Activated CD4-positive, alpha-beta T cell treated with anti-CD3 and anti-CD28 coated beads, Interleukin-2, amount 50 U/mL, for 16 hours (primary cell): ENCODE measurements at regions not wholly inside any gene's neighbourhood (a gene's known extent, or its start where the extent isn't known, plus 50 kb on each side); places are given as distances from the start of the nearest gene placed in this dataset.

Experiments
- DNase-seq: peaks from one replicate; pipeline ENCODE4 v3.0.0-alpha.2; 2020

GRCh38 chr17:70820276-70820675 lies 650.9 kb downstream of the KCNJ2 start:
- no peak for DNase-seq

GRCh38 chr17:70825321-70826125 lies 656.2 kb downstream of the KCNJ2 start:
- DNase-seq: no peak

- no peak for DNase-seq
These were observed 660.5 kb downstream of the KCNJ2 start for GRCh38 chr17:70829876-70830275.

GRCh38 chr17:70834039-70834438 lies 664.7 kb downstream of the KCNJ2 start:
- no peak for DNase-seq

- no peak for DNase-seq
These were observed 679.5 kb downstream of the KCNJ2 start for GRCh38 chr17:70848785-70849184.

GRCh38 chr17:70855401-70856054 lies 686.2 kb downstream of the KCNJ2 start:
- DNase-seq: no peak

GRCh38 chr17:70857351-70857750 lies 688.0 kb downstream of the KCNJ2 start:
- DNase-seq: no peak

- DNase-seq: no peak
These were observed 690.5 kb downstream of the KCNJ2 start for GRCh38 chr17:70859829-70860228.

GRCh38 chr17:70862295-70862694 lies 693.0 kb downstream of the KCNJ2 start:
- DNase-seq: no peak

- no peak for DNase-seq
These were observed 694.3 kb downstream of the KCNJ2 start for GRCh38 chr17:70863436-70864248.

- no peak for DNase-seq
These were observed 696.9 kb downstream of the KCNJ2 start for GRCh38 chr17:70865993-70866804.

- no peak for DNase-seq
These were observed 698.8 kb downstream of the KCNJ2 start for GRCh38 chr17:70868149-70868548.

GRCh38 chr17:70869402-70870085 lies 700.2 kb downstream of the KCNJ2 start:
- DNase-seq: no peak

GRCh38 chr17:70871180-70871818 lies 702.0 kb downstream of the KCNJ2 start:
- DNase-seq: no peak

- no peak for DNase-seq
These were observed 702.8 kb downstream of the KCNJ2 start for GRCh38 chr17:70872103-70872502.

- no peak for DNase-seq
These were observed 706.5 kb downstream of the KCNJ2 start for GRCh38 chr17:70875729-70876310.

GRCh38 chr17:70878879-70879278 lies 709.5 kb downstream of the KCNJ2 start:
- DNase-seq: no peak

- DNase-seq: no peak
These were observed 710.1 kb downstream of the KCNJ2 start for GRCh38 chr17:70879401-70879800.

- DNase-seq: no peak
These were observed 711.8 kb downstream of the KCNJ2 start for GRCh38 chr17:70881093-70881492.

- no peak for DNase-seq
These were observed 713.2 kb downstream of the KCNJ2 start for GRCh38 chr17:70882504-70882903.

GRCh38 chr17:70886648-70887047 lies 717.3 kb downstream of the KCNJ2 start:
- no peak for DNase-seq
